GM18867 (cell line): ENCODE measurements at regions not wholly inside any gene's neighbourhood (a gene's known extent, or its start where the extent isn't known, plus 50 kb on each side); places are given as distances from the start of the nearest gene placed in this dataset.

Source experiments
- ATAC-seq: cut with Tn5 transposase; IDR thresholded peaks from one replicate; pipeline ENCODE4 v1.9.1; 2021; ENCODE audit warnings: mild to moderate bottlenecking, moderate library complexity; ENCODE audit not compliant: unreplicated experiment

GRCh38 chr2:134109246-134109645, 144.6 kb upstream of the MGAT5 start:
- no peak for ATAC-seq

DNA sequence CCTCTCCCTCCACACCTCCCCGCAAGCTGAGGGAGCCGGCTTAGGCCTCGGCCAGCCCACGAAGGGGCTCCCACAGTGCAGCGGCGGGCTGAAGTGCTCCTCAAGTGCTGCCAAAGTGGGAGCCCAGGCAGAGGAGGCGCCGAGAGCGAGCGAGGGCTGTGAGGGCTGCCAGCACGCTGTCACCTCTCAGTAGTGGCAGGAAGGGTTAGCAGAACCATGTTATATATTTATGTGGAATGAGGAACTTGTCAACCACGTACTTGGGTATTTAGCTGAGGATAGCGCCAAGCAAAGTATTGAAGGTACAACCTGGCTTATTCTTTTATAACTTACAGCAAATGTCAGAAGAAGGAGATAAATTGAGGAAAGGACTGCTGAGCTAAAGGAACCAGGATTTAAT, 144.1 kb upstream of the MGAT5 start:
- ATAC-seq = no peak

DNA sequence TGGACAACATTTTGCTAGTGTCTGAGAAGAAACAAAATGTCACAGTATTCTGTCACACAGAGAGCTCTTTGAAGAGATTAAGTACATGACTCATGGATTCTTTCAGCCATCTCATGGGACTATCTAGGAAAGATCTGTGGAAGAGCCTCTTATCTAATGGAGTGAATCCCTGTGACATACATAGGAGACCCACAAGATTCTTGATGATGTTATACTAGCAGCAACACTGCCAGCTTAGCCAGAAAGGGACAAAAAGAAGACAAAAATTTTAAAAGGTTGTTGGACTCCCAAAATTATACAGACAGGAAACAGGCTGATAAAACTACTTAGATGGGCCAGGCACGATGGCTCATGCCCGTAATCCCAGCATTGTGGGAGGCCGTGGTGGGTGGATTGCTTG, 143.3 kb upstream of the MGAT5 start:
- ATAC-seq = no peak

DNA sequence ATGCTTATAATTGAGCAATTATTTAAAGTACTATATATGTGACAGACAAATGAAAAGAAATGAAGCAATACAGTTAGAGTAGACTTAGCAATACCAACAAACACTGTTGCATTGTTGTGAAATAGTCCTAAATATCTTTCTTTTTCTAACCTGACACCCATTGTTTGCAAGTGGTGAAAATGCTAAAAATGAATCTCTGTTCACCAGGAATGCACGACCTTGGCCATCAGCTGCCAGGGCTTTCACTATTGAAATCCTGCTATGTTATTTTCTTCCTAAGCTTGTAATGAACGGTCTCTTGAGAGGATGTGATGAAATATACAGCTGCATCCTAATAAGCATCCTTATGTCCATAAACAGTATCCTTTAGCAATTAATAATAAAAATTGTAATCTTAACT, 136.2 kb upstream of the MGAT5 start:
- ATAC-seq = no peak

GRCh38 chr2:134118279-134119116, 135.4 kb upstream of the MGAT5 start:
- ATAC-seq = peak; percentile 47

GRCh38 chr2:134119117-134119712, 134.7 kb upstream of the MGAT5 start:
- ATAC-seq = peak; percentile 22

DNA sequence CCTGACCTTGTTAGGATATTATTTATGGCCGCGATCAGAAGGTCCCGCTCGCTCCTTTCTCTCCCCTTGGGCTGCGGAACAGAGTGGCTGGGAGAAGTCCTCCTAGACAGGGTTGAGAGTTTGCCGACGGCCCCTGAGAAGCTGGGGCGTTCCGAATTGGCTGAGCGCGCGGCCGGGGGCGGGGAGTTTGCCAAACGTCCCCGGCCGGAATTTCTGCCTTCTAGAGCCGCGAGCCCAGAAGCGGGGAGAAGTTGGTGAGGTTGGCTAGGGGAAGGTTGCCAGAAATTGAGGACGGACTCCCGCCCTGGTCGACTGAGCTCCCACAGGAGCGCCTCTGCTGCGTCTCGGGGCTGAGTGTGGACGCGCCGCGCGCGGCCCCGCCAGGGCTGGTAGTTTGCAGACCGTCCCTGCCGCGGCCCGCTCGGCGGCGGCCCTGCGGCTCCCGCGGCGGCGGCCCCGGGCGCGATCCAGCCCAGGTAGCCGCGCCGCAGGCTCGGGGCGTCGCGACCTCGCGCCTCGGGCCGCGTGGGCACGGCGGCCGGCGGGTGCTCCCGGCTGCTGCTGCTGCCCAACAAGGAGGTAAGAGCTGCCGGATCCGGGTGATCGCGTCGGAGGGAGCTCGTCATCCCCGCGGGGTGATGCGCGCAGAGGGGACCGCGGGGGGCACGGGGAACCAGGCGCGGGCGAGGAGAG, 134.0 kb upstream of the MGAT5 start:
- peak; percentile 69 for ATAC-seq

GRCh38 chr2:134120406-134120732, 133.5 kb upstream of the MGAT5 start:
- ATAC-seq = no peak

- peak; percentile 59 for ATAC-seq
Observed at GRCh38 chr2:134120733-134121630, 132.9 kb upstream of the MGAT5 start.

GRCh38 chr2:134122610-134123009, 131.3 kb upstream of the MGAT5 start:
- no peak for ATAC-seq

DNA sequence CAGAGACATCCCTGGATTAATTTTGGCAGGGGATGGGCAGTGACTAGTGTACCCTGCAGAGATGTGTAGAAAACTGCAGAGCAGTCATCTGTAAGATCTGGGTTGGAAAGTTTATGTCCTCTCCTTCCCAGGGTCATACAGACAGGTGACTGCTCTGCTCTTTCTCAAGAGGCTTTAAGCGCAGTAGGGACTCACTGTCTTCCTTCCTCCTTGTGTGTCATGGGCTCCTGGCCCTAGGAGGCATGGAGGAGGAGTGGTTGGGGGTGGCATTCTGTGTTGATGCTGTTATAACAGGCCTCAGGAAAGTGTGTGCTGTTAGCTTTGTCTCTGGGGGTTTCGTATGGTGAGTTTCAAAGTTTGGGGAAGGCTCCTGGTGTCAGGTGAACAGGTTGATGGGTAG, 130.5 kb upstream of the MGAT5 start:
- no peak for ATAC-seq

GRCh38 chr2:134124047-134124753, 129.7 kb upstream of the MGAT5 start:
- ATAC-seq = no peak

DNA sequence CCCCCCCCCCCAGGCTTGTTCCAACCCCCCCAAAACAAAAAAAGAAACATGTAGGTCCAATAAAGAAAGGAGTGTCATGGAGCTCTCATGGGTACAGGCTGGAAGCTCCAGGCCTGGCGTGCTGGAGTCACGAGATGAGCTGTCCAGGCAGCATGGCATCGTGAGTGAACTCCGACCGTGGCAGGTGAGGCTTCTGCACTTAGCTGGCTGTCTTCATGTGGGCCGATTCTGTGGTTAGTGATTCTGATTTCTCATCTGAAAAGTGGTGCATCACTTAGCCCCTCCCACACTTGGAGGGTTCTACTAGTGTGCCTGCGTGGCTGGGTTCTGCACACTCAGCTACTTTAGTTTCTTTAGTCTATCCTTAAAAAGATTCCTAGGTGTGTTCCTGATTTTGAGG, 126.4 kb upstream of the MGAT5 start:
- ATAC-seq = peak; percentile 50

GRCh38 chr2:134128746-134129145, 125.1 kb upstream of the MGAT5 start:
- ATAC-seq = no peak

DNA sequence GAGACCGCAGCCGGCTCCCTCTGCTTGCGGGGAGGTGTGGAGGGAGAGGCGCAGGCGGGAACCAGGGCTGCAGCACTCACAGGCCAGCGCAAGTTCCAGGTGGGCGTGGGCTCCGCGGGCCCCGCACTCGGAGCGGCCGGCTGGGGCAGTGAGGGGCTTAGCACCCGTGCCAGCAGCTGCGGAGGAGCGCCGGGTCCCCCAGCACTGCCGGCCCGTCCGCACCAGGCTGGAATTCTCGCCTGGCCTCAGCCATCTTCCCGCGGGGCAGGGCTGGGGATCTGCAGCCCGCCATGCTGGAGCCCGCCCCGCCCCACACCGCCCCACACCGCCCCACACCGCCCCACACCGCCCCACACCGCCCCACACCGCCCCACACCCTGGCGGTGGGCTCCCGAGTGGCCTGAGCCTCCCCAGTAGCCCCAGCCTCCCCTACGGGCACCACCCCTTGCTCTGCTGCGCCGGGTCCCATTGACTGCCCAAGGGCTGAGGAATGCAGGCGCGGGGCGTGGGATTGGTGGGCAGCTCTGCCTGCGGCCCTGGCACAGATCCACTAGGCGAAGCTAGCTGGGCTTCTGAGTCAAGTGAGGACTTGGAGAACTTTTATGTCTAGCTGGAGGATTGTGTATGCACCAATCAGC, 123.9 kb upstream of the MGAT5 start:
- ATAC-seq = no peak

- no peak for ATAC-seq
Observed at GRCh38 chr2:134131681-134132489, 122.0 kb upstream of the MGAT5 start.

- ATAC-seq = no peak
Observed at GRCh38 chr2:134132490-134132857, 121.4 kb upstream of the MGAT5 start.

- ATAC-seq = no peak
Observed at GRCh38 chr2:134133622-134134312, 120.1 kb upstream of the MGAT5 start.

DNA sequence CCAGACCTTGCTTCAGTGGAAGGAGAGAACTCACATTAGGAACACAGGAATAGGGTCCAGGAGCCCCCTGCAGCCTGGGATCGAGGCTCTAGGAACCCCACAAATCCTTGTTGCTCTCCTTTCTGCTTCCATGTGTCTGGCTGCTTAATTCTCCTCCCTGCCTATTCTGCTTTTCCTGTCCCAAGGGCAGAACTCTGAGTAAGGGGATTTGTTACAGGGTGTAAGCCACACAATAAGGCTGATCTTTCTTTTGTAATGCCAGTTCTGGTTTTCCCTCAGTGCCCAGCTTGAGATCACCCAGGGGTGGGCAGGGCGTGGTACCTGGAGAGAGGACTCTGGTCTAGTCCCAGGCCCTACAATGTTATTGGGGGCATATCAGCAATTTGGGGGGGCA, 119.6 kb upstream of the MGAT5 start:
- ATAC-seq = no peak
